HG03342 (cell line): ENCODE measurements at regions not wholly inside any gene's neighbourhood (a gene's known extent, or its start where the extent isn't known, plus 50 kb on each side); places are given as distances from the start of the nearest gene placed in this dataset.

ENCODE experiments used
- ATAC-seq: cut with Tn5 transposase; IDR thresholded peaks from one replicate; pipeline ENCODE4 v1.9.1; 2021; ENCODE audit warnings: mild to moderate bottlenecking, moderate library complexity; ENCODE audit not compliant: unreplicated experiment

- no peak for ATAC-seq
Measured at GRCh38 chr12:67929384-67929772, 59.9 kb upstream of the IFNG-AS1 start.

- ATAC-seq, result no peak
Measured at GRCh38 chr12:67937822-67938221, 51.4 kb upstream of the IFNG-AS1 start.
